GM21367 (cell line): ENCODE measurements at regions not wholly inside any gene's neighbourhood (a gene's known extent, or its start where the extent isn't known, plus 50 kb on each side); places are given as distances from the start of the nearest gene placed in this dataset.
"Not testable (repeated sequence)": the region's sequence is repeated elsewhere in the genome, so short reads cannot be mapped to it uniquely, and the experiment has no call there.

Source experiments
- ATAC-seq: cut with Tn5 transposase; IDR thresholded peaks from one replicate; pipeline ENCODE4 v1.9.1; 2021; ENCODE audit not compliant: unreplicated experiment

DNA sequence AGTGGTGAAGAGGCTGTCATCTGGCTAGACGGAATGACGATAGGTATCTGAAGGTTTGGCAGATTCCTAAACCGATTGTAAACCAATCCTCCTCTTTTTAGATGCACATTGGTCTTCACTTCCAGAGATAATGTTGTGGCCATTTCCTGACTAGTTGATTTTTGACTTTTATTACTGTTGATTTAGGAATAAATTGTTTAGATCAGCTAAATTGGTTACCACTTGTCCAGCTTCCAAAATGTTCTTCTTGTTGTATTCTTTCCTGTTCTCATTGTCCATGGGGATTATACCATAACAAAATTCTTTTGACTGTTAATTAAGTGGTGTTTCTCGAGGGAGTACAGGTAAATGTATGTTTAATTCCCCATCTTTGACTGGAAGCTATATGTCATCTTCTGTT is 119.7 kb downstream of the MACROH2A1 start:
- no peak for ATAC-seq

DNA sequence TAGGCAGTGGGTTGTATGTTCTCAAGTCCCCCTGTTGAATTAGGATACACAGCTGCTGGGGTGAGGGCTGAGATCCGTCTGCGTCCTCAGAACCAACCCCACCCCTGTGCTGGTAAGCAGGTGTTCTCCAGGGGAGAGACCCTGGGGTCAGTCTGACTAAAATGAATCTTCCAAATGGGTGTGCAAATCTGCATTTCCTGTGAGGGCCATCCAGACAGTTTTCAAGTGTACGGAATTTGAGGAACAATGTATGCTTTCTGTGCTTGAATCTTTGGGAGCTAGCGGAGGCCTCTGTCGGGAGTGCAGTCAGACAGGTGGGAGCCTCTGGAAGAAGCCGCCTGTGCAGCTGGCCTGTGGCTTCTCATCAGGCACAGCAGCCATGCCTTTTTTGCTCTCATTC is 122.9 kb downstream of the MACROH2A1 start:
- ATAC-seq: no peak

GRCh38 chr5:135273212-135273611 is 125.8 kb downstream of the MACROH2A1 start:
- ATAC-seq: no peak

- no peak for ATAC-seq
These were observed 126.7 kb downstream of the MACROH2A1 start for GRCh38 chr5:135272311-135272805.

DNA sequence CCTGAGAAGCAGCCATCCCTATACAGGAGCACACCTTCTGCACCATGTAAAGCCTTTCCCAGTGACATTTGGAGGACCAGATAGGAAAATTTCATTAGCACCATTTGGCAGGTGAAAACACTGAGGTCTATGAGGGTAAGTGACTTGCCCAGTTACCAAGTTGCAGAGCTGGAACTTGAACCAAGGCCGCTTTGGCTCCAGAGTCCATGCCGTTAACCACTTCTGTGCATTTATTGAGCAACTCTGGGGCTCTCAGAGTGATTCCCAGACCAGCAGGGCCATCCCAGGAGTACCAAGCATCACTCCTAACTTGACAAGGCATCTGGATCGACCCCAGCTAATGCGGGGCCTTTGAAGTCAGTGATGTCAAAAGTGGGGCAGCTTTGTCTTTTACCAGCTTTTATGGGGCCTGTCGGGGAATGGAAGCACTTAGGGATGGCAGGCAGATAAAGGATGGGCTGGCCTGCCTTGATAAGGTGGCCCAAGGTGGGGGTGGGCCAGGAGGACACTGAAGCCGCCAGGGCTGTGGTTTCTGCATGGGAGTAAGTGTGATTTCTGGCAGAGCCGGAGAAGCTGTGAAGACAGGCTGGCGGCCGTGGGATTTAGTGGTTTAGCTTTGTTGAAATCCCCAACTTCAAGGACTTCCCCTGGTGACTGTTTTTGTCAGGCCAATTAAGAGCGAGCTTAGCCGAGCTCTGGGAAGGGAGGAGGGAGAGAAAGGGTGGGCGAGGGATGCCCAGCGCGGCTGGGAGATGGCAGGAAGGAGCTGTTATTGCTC is 127.3 kb downstream of the MACROH2A1 start:
- ATAC-seq: no peak

DNA sequence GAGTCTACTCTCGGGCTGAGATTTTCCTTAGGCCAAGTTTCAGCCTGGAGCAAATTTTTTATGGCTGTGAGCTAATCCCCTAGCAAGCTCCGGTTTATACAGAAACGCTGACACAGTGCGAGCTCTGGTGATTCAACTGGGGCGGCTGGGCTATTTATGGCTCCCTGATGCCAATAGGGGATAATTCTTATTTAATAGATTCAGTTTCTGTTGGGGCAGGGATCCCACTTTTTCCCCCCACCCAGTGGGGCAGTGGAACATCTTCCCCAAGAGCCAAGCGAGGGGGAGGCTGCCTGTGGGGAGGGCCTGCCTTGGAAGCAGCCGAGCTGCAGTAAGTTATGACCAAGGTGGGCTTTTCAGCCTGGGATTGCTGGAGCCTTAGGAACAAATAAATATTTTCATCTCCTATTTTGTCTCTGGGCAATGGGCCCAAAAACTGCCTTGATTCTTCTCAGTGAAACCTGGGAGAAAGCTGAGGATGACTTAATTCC is 129.1 kb downstream of the MACROH2A1 start:
- no peak for ATAC-seq

DNA sequence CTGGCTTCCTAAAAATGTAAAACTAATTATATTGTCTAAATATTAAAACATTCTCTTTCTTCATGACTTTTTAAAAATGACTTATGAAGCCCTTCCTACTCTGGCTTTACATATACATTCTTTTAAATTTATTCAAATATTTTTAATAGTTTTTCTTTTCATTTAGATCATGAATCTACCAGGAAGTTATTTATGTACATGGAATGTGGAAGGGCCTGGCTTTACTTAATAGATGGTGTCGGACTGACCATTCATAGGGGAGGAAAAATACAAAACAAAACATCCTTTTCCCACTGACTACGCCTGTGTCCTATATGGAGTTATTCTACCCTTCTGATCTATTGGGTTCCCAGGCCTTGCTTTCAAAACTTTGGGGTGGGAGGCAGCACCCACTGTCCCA is 129.8 kb downstream of the MACROH2A1 start:
- ATAC-seq: no peak

GRCh38 chr5:135266975-135267374 is 132.1 kb downstream of the MACROH2A1 start:
- no peak for ATAC-seq

DNA sequence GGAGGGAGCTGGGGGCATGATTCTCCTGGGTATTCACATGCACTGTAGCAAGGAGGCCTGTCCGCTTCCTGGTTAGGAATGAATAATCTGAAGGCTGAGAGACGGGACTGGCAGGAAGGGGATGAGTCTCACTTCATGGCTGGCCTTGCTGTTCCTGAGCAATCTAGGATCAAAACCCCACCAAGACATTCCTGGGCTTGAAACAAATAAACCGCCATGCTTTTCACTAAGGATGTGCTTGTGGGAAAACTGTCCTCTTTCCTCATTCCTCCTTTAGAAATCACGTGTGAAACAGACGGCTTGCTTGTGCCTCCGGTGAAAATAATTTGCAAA is 132.8 kb downstream of the MACROH2A1 start:
- no peak for ATAC-seq

GRCh38 chr5:135265497-135266302 is 133.3 kb downstream of the MACROH2A1 start:
- ATAC-seq: no peak

GRCh38 chr5:135264451-135265440 is 134.3 kb downstream of the MACROH2A1 start:
- no peak for ATAC-seq

DNA sequence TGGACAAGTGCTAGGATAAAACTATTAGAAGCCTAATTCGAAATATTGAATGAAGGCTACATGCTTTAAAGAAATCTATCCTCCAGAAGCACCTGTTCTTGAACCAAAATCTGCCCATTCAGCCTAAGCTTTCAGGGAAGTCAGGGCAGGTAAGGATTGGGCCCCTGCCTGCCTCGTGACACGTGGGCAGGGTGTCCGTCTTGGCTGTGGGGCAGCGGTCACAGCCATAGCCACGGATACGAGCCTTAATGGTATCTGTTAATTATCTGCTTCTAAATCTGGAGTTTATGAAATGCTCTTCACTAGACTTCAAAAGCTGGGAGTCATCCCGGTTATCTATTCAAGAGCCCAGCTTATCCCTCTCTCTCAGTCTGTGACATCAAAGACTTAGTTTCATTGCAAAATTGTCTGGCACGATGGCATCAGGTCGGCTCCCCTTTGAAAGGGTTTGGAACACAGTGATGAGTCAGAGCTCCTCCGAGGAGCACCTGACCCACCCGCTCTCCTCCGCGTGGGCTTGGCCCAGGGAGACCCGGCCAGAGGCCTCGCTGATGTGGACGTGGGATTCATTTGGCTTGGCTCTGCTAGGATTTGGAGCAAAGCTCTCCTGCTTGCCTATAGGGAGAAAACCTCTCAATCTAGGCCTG is 135.9 kb downstream of the MACROH2A1 start:
- ATAC-seq: no peak

DNA sequence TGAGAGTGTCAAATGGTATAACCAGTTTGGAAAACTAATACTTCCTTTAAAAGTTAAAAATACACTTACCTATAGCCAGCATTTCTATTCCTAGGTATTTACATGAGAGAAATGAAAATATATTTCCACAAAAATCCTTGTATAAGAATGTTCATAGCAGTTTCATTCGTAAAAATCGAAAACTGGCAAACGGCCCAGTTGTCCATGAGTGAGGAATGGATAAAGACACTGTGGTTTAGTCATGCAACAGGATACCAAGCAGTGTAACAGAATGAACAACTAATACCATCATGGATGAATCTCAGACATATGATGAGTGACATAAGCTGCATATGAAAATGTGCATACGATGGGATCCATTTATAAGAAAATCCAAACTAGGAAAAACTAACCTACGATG is 136.7 kb downstream of the MACROH2A1 start:
- no peak for ATAC-seq

- not testable (repeated sequence) for ATAC-seq
These were observed 138.9 kb downstream of the MACROH2A1 start for GRCh38 chr5:135260108-135260507.

DNA sequence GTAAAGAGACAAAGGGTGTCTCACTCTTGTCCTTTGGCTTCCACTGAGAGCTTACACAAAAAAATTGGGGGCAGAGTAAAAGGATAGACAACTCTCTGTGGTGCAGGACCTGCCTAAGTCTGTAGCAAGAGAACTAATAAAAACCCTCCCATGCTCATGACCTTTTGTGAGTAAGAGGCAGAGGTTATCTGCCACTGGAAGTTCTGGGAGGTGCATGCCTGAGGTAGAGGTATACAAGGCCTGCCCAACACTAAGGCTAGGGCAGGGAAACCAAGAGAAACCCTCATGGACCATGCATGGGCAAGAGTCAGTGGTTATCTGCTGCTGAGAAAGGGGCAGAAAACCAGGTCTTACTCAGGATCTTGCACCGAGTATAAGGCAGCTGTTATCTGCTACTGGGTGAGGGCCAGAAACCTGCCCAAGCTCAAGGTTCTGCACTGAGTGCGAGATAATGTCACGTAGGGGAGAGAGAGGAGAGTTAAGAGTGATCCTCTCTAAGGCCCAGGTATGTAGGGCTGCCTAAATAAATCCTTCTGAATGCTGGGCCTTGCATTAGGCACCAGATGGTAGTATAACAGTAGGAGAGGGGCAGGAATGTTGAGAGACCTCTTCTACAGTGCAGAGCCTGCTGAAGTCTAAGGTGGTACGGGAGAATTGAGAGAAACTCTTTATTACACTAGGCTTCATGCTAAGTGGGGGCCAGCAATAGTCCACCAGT is 143.4 kb downstream of the MACROH2A1 start:
- ATAC-seq: no peak

GRCh38 chr5:135254183-135254582 is 144.8 kb downstream of the MACROH2A1 start:
- no peak for ATAC-seq

GRCh38 chr5:135253601-135254178 is 145.3 kb downstream of the MACROH2A1 start:
- no peak for ATAC-seq

DNA sequence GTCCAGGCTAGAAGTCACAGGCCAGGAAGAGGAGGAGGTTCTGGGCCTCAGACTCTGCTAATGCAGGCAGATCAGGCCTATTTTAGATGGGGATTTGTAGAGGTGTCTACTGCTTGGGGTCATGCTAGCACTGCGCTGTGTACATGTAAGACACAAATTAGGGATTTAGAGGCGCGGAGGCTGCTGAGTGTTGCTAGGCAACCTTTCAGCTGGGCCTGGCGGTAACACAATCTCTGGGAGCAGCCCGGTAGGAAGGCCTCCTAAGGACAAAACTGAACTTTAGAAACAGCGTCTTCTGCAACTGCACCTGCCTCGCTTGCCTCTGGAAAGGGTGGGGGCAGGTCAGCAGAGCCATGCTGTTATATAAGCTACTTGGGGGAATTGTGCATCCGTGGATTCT is 147.9 kb downstream of the MACROH2A1 start:
- no peak for ATAC-seq

- no peak for ATAC-seq
These were observed 148.4 kb downstream of the MACROH2A1 start for GRCh38 chr5:135250671-135251070.
